NB4 (cell line): ENCODE measurements at regions not wholly inside any gene's neighbourhood (a gene's known extent, or its start where the extent isn't known, plus 50 kb on each side); places are given as distances from the start of the nearest gene placed in this dataset.

Source experiments
- DNase-seq: peaks from one replicate; pipeline ENCODE4 v3.0.0; 2010; ENCODE audit warnings: low read depth
- H3K4me3 ChIP-seq: one replicate; pipeline ENCODE4 v1.5.1; 2011; ENCODE audit warnings: mild to moderate bottlenecking, low read depth, low read length, moderate library complexity
- CTCF ChIP-seq: IDR thresholded peaks from one replicate; pipeline ENCODE4 v1.5.1; 2012; ENCODE audit warnings: low read depth, low read length
- MAX ChIP-seq: IDR thresholded peaks from 2 replicates; pipeline ENCODE4 v1.6.1; 2011; ENCODE audit warnings: low read depth, low read length
- MYC ChIP-seq: IDR thresholded peaks from 2 replicates; pipeline ENCODE4 v1.6.1; 2011; ENCODE audit warnings: low read depth, low read length
- POLR2A ChIP-seq: IDR thresholded peaks from 2 replicates; pipeline ENCODE4 v1.6.1; 2011; ENCODE audit warnings: mild to moderate bottlenecking; ENCODE audit not compliant: insufficient read length; ENCODE audit errors: extremely low read depth

- no peak for DNase-seq
- TF ChIP-seq CTCF (no peak), POLR2A (no peak), MYC (no peak), MAX (no peak)
- no peak overlapping the region for H3K4me3 ChIP-seq
These were observed 108.0 kb upstream of the PCDH18 start for GRCh38 chr4:137640156-137640837.

- TF ChIP-seq MAX = no peak
- no peak for TF ChIP-seq CTCF
- no peak for TF ChIP-seq MYC
- no peak for TF ChIP-seq POLR2A
- H3K4me3 ChIP-seq = no peak overlapping the region
- no peak for DNase-seq
These were observed 106.6 kb upstream of the PCDH18 start for GRCh38 chr4:137638934-137639333.

- H3K4me3 ChIP-seq = no peak overlapping the region
- TF ChIP-seq MAX = no peak
- no peak for TF ChIP-seq POLR2A
- DNase-seq = no peak
These were observed 103.3 kb upstream of the PCDH18 start for GRCh38 chr4:137635601-137636000.

GRCh38 chr4:137635108-137635507 lies 102.8 kb upstream of the PCDH18 start:
- no peak overlapping the region for H3K4me3 ChIP-seq
- no peak for TF ChIP-seq CTCF
- TF ChIP-seq MYC = no peak
- no peak for TF ChIP-seq MAX
- no peak for TF ChIP-seq POLR2A
- DNase-seq = no peak

- DNase-seq = no peak
- no peak for TF ChIP-seq POLR2A
- no peak for TF ChIP-seq CTCF
- TF ChIP-seq MAX = no peak
- no peak for TF ChIP-seq MYC
- no peak overlapping the region for H3K4me3 ChIP-seq
These were observed 100.5 kb upstream of the PCDH18 start for GRCh38 chr4:137632842-137633241.

GRCh38 chr4:137631605-137632004 lies 99.3 kb upstream of the PCDH18 start:
- H3K4me3 ChIP-seq = no peak overlapping the region
- TF ChIP-seq MAX = no peak
- TF ChIP-seq CTCF = no peak
- TF ChIP-seq POLR2A = no peak
- TF ChIP-seq MYC = no peak

More at GRCh38 chr4:137631605-137632004, 99.3 kb upstream of the PCDH18 start:
- no peak for DNase-seq
